HCEC 1CT (cell line): ENCODE measurements at regions not wholly inside any gene's neighbourhood (a gene's known extent, or its start where the extent isn't known, plus 50 kb on each side); places are given as distances from the start of the nearest gene placed in this dataset.

Source experiments
- DNase-seq: peaks from one replicate; pipeline ENCODE4 v3.0.0-alpha.2; 2017

GRCh38 chr3:16711691-16712090 is 106.5 kb upstream of the DAZL start:
- peak; percentile 13 for DNase-seq

- DNase-seq = no peak
Measured at GRCh38 chr3:16715281-16715680, 110.1 kb upstream of the DAZL start.

DNA sequence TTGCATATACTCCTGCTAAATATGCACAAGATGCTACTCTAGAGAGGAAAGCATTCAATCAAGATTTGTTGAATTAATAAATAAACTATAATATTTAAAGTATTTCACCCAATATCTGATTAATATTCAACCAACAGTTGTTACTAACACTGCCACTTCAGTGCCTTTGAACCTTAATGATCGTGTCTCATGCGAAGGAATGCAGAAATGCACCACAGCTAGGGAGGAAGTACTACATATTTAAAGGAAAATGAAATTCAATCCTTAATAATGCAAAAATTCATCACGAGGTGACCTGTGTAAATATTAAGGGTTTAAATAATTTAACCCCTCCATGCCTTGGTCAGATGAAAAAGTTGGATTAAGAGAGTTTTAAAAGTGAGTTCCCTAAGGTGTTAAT is 114.2 kb upstream of the DAZL start:
- DNase-seq = no peak

DNA sequence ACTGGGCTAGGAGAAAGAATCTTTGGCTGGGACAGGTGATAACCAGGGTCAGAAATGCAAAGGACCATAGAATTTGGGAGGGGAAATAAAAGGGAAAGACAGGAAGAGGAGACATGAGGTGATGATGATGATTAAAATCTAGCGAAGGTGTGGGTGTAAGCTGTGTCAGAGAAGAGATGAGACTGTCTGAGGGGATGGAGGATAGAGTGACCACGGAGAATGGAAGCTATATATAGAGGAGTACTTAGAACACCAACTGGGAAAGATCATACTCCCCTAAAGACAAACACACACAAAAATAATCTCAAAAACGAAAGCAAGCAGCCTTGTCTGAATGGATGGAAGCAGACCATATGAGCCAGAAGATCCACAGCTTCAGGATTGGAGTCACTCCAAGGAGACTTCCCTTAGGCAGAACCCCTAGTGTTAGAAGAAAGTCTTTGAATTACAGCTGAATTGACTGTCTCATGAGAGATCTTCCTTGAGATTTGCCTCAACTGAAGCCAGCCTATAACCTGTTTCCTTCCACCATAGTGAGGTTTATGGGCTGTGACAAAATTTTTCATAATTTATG is 115.2 kb upstream of the DAZL start:
- no peak for DNase-seq

DNA sequence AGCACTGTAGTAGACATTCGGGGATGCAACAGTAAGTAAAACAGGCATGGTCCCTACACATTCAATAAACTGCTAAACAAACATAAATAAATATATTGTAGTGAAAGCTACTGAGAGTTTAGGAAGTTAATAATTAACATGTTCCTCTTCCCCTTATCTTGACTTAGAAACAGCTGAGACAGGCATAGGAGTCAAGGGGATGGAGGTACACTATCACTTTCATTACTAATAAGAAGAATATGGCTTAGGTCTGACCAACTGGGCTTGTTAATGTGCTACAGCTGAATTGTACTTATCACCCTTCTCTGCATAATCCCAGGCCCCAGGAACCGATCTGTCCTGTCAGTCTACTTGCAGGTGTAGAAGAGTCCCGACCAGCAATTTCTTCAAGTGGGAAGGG is 116.3 kb upstream of the DAZL start:
- DNase-seq = no peak

GRCh38 chr3:16723978-16724377 is 118.8 kb upstream of the DAZL start:
- peak; percentile 46 for DNase-seq

DNA sequence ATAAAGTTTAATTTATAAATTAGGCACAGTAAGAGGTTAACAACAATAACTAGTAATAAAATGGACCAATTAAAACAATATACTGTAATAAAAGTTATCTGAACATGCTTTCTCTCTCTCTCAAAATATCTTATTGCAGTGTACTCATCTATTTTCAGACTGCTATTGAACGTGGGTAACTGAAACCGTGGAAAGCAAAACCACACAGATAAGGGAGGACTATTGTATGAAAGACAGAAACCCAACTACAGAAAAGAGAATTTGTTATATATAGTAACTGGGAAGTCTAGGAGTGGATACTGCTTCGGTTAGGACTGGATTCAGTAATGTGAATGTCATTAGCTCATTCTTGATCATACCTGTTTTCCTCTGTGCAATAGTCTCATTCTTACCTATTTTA is 119.3 kb upstream of the DAZL start:
- DNase-seq = no peak

DNA sequence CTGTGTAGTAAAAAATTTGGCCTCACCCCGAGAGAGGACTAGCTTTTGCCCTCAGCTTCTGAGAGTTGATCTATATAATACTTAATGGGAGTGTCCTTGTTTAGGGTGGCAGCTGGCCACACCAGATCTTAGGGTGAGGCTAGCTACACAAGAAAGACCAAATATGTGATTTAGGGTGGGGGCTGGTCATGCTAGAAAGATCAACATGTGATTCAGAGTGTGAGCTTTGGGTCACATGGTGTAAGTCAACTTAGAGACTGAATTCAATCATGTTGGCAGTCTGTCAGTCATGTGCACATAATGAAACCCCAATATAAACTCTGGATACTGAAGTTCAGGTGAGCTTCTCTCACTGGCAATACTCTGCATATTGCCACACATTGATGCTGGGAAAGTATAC is 120.7 kb upstream of the DAZL start:
- no peak for DNase-seq

- peak; percentile 89 for DNase-seq
Measured at GRCh38 chr3:16728770-16729745, 123.8 kb upstream of the DAZL start.

DNA sequence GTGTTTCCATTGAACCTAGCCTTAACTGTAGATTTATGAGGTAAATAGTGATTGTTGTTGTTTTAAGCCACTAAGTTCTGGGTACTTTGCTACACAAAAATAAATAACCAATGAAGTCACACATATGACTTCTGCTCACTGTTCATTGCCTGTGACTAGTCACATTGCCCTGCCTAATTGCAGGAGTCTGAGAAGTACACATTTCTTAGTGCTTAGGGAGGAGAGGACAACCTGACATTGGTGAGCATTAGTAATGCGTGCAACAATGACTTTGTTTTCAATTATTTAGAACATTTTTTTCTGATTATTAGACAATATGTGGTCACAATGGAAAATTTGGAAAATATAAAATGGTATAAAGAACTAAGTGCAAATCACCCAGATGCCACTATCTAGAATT is 133.2 kb upstream of the DAZL start:
- no peak for DNase-seq

DNA sequence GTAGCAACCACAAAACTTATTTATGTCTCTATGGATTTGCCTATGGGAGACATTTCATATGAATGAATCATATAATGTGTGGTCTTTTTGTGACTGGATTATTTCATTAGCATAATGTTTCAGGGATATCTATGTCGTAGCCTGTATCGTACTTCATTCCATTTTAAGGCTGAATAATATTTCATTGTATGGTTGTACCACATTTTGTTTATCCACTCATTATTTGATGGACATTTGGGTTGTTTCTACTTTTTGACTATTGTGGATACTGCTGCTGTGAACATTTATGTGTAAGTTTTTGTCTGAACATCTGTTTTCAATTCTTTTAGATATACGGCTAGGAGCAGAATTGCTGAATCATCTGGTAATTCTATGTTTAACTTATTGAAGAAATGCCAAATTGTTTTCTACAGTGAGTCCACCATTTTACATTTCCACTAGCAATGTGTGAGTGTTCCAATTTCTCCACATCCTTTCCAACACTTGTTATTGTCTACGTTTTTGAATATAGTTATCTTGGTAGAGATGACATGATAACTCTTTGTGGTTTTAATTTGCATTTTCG is 134.4 kb upstream of the DAZL start:
- peak; percentile 45 for DNase-seq

- DNase-seq = no peak
Measured at GRCh38 chr3:16740515-16740914, 135.3 kb upstream of the DAZL start.

DNA sequence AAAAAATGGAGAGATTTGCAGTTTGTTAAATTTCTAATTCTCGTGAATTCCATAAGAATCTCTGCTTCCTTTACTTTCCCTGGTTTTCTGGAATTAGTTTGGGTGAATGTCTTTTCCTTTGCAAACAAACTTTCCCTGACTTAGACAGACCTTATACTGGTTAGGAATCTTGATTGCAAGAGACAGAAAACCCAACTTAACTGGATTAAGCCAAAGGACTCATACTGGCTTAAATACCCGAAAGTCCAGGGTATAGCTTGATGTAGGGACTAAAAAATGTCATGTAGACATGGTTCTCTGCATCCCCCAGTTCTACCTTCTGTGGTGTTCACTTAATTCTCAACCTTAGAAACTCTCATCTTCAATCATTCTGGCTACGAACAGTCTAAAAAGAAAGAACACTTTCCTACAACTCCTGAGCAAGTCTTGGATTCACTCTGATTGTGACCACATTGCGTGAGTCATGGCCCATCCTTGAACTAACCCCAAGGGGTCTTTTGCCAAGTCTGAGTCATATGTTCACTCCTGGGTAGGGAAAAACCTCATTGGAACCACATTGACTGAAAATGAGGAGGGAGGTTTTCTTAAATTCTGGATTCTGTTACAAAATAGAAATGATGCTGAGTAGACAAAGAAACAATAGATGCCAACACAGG is 136.0 kb upstream of the DAZL start:
- DNase-seq = peak; percentile 88

GRCh38 chr3:16741890-16742289 is 136.7 kb upstream of the DAZL start:
- DNase-seq = no peak

DNA sequence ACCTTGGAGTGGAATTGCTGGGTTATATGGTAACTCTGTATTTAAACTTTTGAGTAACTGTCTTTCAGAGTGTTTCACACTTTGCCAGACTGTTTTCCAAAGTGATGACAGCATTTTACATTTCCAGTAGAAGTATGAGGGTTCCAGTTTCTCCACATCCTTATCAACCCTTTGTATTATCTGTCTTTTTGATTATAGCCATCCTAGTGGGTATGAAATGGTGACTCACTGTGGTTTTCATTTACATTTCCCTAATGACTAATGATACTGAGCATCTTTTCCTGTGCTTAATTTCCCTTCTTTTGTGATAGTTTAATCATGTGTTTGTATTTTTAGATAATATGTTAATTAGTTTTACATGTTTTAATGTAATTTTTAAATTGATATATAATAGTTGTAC is 138.1 kb upstream of the DAZL start:
- peak; percentile 40 for DNase-seq

GRCh38 chr3:16759227-16759903 is 125.4 kb upstream of the PLCL2 start:
- DNase-seq = no peak

DNA sequence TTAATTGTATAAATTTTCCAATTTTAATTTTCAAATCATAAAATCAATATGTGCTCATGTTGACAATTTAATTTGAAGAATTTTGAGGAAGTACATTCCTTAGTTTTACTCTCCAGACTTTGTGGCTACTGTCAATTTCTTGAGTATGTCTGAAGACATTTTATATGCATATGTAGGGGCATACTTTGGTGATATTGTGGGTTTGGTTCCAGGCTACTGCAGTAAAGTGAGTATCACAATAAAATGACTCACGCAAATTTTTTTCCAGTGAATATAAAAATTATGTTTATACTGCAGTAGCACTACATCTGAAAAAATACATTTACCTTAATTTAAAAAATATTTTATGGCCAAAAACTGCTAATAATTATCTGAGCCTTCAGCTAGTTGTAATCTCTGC is 123.2 kb upstream of the PLCL2 start:
- DNase-seq = peak; percentile 72

- DNase-seq = no peak
Measured at GRCh38 chr3:16765661-16766060, 119.1 kb upstream of the PLCL2 start.

GRCh38 chr3:16767006-16767405 is 117.7 kb upstream of the PLCL2 start:
- DNase-seq = peak; percentile 24

- DNase-seq = no peak
Measured at GRCh38 chr3:16768014-16768413, 116.7 kb upstream of the PLCL2 start.

DNA sequence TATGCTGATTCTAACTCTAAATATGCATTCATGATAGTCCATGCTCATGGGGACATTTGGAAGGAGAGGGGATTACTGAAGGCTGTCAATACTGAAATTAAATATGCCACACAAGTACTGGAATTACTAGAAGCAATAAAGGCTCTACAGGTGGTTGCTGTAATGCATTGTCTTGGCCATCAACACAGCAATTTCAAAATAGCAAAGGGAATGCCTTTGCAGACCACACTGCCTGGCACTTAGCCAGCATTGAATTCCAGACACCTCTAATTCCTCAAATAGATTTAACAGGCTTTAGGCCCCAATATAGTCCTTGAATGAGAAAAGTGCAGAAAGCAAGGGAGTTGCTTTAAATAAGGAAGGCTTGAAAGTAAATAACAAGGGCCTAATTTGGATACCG is 115.8 kb upstream of the PLCL2 start:
- peak; percentile 5 for DNase-seq

DNA sequence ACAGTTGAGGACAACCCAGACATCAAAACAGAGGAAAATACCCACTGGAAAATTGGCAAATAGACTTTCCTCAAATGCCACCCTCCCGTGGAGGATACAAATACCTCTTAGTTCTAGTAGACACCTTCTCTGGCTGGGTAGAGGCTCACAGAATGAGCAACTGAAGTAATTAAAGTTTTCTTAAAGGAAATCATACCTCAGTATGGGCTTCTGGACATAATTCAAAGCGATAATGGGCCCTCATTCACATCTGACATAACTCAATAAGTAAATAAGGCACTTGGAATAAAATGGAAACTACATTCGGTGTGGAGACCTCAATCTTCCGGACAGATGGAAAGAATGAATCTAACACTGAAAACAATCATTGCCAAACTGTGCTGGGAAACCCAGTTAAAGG is 115.2 kb upstream of the PLCL2 start:
- no peak for DNase-seq

- DNase-seq = peak; percentile 8
Measured at GRCh38 chr3:16770021-16770420, 114.7 kb upstream of the PLCL2 start.
